Parathyroid adenoma (tissue), 2 donors: ENCODE measurements at regions not wholly inside any gene's neighbourhood (a gene's known extent, or its start where the extent isn't known, plus 50 kb on each side); places are given as distances from the start of the nearest gene placed in this dataset.

Experiments
- H2AFZ ChIP-seq: fragments of 300-600 bp; sonication (generic); one replicate; pipeline ENCODE4 v1.7.0; 2017; ENCODE audit warnings: antibody characterized with exemption, mild to moderate bottlenecking
- H3K27ac ChIP-seq: fragments of 300-600 bp; sonication (generic); one replicate; pipeline ENCODE4 v1.7.0; 2017
- H3K27me3 ChIP-seq: fragments of 300-600 bp; sonication (generic); one replicate; pipeline ENCODE4 v1.7.0; 2017; ENCODE audit warnings: low read length; ENCODE audit not compliant: control insufficient read depth, insufficient read depth
- H3K36me3 ChIP-seq: fragments of 300-600 bp; sonication (generic); one replicate; pipeline ENCODE4 v1.7.0; 2017; ENCODE audit warnings: low read length; ENCODE audit not compliant: control insufficient read depth, insufficient read depth
- H3K4me1 ChIP-seq: fragments of 300-600 bp; sonication (generic); one replicate; pipeline ENCODE4 v1.7.0; 2017; ENCODE audit warnings: control low read depth
- H3K4me2 ChIP-seq: fragments of 300-600 bp; sonication (generic); one replicate; pipeline ENCODE4 v1.7.0; 2017; ENCODE audit warnings: low read length
- H3K4me3 ChIP-seq: fragments of 300-600 bp; sonication (generic); one replicate; pipeline ENCODE4 v1.7.0; 2017; ENCODE audit warnings: low read depth, low read length
- H3K79me2 ChIP-seq: fragments of 300-600 bp; sonication (generic); one replicate; pipeline ENCODE4 v1.7.0; 2017; ENCODE audit warnings: control low read depth
- H3K9ac ChIP-seq: fragments of 300-600 bp; sonication (generic); one replicate; pipeline ENCODE4 v1.7.0; 2017; ENCODE audit warnings: mild to moderate bottlenecking
- H3K9me3 ChIP-seq: fragments of 300-600 bp; sonication (generic); one replicate; pipeline ENCODE4 v1.7.0; 2017; ENCODE audit warnings: low read length; ENCODE audit not compliant: control insufficient read depth
- TF ChIP-seq, protein P1 (sequence below): fragments of 300-600 bp; sonication (generic); IDR thresholded peaks from one replicate; pipeline ENCODE4 v1.7.0; 2017; ENCODE audit warnings: antibody characterized with exemption, mild to moderate bottlenecking
- donor health status: primary hyperparathyroidism.

DNA sequence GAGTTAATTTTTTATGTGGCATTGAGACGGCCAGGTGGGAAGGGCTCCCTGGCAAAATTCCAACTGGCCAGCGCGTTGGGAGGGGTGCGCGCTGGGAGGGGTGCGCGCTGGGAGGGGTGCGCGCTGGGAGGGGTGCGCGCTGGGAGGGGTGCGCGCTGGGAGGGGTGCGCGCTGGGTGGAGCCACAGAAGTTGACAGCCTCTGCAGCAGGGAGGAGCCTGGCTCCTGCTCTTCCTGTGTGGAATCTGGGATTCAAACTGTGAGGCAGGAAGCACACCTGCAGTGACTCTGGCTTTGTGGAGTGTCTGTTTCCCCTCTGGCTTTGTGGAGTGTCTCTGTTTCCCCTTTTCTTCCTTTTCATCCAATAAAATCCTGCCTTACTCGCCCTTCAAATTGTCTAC is 147.9 kb upstream of the CBLN2 start:
- TF ChIP-seq, protein P1, sequence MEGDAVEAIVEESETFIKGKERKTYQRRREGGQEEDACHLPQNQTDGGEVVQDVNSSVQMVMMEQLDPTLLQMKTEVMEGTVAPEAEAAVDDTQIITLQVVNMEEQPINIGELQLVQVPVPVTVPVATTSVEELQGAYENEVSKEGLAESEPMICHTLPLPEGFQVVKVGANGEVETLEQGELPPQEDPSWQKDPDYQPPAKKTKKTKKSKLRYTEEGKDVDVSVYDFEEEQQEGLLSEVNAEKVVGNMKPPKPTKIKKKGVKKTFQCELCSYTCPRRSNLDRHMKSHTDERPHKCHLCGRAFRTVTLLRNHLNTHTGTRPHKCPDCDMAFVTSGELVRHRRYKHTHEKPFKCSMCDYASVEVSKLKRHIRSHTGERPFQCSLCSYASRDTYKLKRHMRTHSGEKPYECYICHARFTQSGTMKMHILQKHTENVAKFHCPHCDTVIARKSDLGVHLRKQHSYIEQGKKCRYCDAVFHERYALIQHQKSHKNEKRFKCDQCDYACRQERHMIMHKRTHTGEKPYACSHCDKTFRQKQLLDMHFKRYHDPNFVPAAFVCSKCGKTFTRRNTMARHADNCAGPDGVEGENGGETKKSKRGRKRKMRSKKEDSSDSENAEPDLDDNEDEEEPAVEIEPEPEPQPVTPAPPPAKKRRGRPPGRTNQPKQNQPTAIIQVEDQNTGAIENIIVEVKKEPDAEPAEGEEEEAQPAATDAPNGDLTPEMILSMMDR, result no peak
- Histone ChIP-seq H3K36me3 (no peaks in the 10 kb centered on the region), H3K9me3 (no peaks in the 10 kb centered on the region)

DNA sequence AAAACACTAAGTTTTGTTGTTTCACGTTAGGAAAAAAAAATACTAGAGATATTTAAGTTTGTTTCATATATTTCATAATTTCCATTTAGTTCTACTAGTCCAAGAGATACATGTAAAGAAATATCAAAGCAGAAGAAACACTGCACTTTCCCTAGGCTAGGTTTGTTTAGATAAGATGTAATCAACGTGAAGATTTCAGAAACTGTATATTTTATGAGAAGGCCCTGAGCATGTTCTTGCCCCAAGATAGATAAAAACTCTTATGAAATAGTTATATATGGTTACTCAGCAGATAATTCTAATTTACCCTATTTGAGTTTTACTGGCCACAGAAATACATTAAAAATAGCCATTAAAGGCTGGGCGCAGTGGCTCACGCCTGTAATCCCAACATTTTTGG is 143.6 kb upstream of the CBLN2 start:
- Histone ChIP-seq H3K36me3 (no peaks in the 10 kb centered on the region), H3K4me1 (no peaks in the 10 kb centered on the region), H2AFZ (no peak overlapping the region), H3K9ac (no peak overlapping the region), H3K27ac (no peak overlapping the region), H3K27me3 (no peaks in the 10 kb centered on the region), H3K4me2 (no peak overlapping the region), H3K4me3 (no peak overlapping the region), H3K9me3 (no peaks in the 10 kb centered on the region), H3K79me2 (no peaks in the 10 kb centered on the region)
- TF ChIP-seq, protein P1, result no peak

More for the DNA sequence above, 147.9 kb upstream of the CBLN2 start:
- Histone ChIP-seq H3K4me2 (peak overlapping the region; percentile 34), H2AFZ (no peak overlapping the region), H3K27ac (no peak overlapping the region), H3K4me1 (no peaks in the 10 kb centered on the region), H3K4me3 (no peak overlapping the region), H3K27me3 (no peaks in the 10 kb centered on the region), H3K9ac (no peak overlapping the region), H3K79me2 (no peaks in the 10 kb centered on the region)

DNA sequence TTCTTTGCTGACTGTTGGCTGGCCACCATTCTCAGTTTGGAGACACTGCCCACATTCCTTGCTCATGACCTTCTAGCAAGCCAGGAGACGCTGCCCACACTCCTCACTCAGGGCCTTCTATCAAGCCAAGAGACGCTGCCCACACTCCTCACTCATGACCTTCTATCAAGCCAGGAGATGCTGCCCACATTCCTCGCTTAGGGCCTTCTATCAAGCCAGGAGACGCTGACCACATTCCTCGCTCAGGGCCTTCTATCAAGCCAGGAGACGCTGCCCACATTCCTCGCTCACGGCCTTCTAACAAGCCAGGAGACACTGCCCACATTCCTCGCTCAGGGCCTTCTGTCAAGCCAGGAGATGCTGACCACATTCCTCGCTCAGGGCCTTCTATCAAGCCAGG is 131.3 kb upstream of the CBLN2 start:
- Histone ChIP-seq H3K9ac (no peak overlapping the region), H3K27ac (no peak overlapping the region), H3K9me3 (no peaks in the 10 kb centered on the region), H3K27me3 (no peaks in the 10 kb centered on the region), H3K4me1 (no peaks in the 10 kb centered on the region), H3K4me3 (no peak overlapping the region), H2AFZ (no peak overlapping the region), H3K79me2 (no peaks in the 10 kb centered on the region), H3K4me2 (no peak overlapping the region), H3K36me3 (no peaks in the 10 kb centered on the region)
- TF ChIP-seq, protein P1, result no peak

DNA sequence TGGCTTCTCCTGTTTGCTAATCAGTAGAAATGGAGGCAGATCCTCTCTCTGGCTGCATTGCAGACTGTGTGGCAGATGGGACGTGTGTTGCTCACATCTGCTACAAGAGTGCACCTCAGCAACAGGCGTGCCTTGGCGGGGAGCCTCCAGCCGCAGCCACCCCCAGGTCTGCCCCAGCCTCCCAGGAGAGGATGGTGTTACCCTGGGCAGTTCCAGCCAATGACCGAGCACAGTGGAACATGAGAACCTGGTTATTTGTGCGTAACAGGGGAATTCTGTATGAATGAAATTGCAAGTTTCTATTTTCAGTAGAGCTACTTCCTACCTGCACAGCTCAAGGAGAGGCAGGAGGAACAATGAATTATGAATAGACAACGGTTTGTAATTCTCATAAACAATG is 130.6 kb upstream of the CBLN2 start:
- H3K9me3 ChIP-seq, result no peaks in the 10 kb centered on the region
- H3K9ac ChIP-seq, result no peak overlapping the region
- no peak overlapping the region for H3K27ac ChIP-seq
- H2AFZ ChIP-seq, result no peak overlapping the region
- no peaks in the 10 kb centered on the region for H3K36me3 ChIP-seq
- no peaks in the 10 kb centered on the region for H3K4me1 ChIP-seq
- no peak overlapping the region for H3K4me3 ChIP-seq
- no peaks in the 10 kb centered on the region for H3K27me3 ChIP-seq
- no peaks in the 10 kb centered on the region for H3K79me2 ChIP-seq
- no peak overlapping the region for H3K4me2 ChIP-seq
- TF ChIP-seq, protein P1, result no peak

DNA sequence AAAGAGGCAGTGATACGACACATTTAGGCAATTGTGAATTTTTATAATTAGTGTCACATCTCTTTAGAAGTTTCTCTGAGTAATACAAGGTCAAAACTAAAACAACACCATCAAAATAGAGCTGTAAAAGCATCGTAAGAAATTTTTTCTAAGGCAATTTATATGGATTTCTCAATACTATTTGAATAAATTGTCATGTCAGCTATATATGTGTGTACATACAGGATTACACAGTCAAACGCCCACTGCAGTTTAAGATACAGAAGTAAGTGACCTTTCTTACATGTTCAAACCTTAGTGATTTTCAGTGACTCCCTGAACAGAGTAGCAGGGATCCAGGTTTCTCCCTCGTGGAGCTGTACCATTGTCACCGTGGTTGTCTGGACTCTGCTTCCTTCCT is 129.1 kb upstream of the CBLN2 start:
- Histone ChIP-seq H3K9ac (no peak overlapping the region), H3K4me3 (no peak overlapping the region), H3K79me2 (no peaks in the 10 kb centered on the region), H3K27ac (no peak overlapping the region), H3K9me3 (no peaks in the 10 kb centered on the region), H2AFZ (no peak overlapping the region), H3K4me2 (no peak overlapping the region), H3K36me3 (no peaks in the 10 kb centered on the region), H3K27me3 (no peaks in the 10 kb centered on the region), H3K4me1 (no peaks in the 10 kb centered on the region)
- TF ChIP-seq, protein P1, result no peak
